Cardiac fibroblast (primary cell): ENCODE measurements at regions not wholly inside any gene's neighbourhood (a gene's known extent, or its start where the extent isn't known, plus 50 kb on each side); places are given as distances from the start of the nearest gene placed in this dataset.

Experiments used
- DNase-seq, 2 donors: peaks; one replicate each; pipeline versions ENCODE4 v3.0.0 to v3.0.0-alpha.2; 2010; ENCODE audit warnings: low read depth in 2 of 2
- H3K4me3 ChIP-seq, 2 donors: replicated peaks in 1 of 2; 1 replicate in 1 of 2; 2 replicates in 1 of 2; pipeline ENCODE4 v1.5.1; 2011; ENCODE audit warnings: low read depth in 2 of 2, low read length in 2 of 2, mild to moderate bottlenecking in 2 of 2, moderate library complexity in 1 of 2
- TF ChIP-seq, protein P1 (sequence below): IDR thresholded peaks from one replicate; pipeline ENCODE4 v1.5.1; 2011; ENCODE audit warnings: low read depth, mild to moderate bottlenecking, low read length, inconsistent platforms

DNA sequence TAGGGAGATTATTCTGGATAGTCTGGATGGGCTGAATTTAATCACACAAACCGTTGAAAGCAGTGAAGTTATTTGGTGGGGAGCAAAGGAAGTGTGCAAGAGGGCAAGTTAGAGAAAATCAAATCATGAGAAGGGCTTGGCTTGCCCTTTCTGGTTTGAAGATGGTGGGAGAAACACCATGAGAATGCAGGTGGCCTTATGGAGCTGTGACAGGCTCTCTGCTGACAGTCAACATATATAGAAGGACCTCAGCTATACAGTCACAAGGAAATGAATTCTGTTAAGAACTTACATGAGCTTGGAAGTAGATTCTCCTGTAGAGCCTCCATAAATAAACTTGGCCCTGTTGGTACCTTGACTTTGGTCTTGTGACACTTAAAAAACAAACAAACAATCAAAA lies 72.3 kb downstream of the GMNC start:
- DNase-seq: no peak
- TF ChIP-seq, protein P1, sequence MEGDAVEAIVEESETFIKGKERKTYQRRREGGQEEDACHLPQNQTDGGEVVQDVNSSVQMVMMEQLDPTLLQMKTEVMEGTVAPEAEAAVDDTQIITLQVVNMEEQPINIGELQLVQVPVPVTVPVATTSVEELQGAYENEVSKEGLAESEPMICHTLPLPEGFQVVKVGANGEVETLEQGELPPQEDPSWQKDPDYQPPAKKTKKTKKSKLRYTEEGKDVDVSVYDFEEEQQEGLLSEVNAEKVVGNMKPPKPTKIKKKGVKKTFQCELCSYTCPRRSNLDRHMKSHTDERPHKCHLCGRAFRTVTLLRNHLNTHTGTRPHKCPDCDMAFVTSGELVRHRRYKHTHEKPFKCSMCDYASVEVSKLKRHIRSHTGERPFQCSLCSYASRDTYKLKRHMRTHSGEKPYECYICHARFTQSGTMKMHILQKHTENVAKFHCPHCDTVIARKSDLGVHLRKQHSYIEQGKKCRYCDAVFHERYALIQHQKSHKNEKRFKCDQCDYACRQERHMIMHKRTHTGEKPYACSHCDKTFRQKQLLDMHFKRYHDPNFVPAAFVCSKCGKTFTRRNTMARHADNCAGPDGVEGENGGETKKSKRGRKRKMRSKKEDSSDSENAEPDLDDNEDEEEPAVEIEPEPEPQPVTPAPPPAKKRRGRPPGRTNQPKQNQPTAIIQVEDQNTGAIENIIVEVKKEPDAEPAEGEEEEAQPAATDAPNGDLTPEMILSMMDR: no peak
- no peak overlapping the region for H3K4me3 ChIP-seq

DNA sequence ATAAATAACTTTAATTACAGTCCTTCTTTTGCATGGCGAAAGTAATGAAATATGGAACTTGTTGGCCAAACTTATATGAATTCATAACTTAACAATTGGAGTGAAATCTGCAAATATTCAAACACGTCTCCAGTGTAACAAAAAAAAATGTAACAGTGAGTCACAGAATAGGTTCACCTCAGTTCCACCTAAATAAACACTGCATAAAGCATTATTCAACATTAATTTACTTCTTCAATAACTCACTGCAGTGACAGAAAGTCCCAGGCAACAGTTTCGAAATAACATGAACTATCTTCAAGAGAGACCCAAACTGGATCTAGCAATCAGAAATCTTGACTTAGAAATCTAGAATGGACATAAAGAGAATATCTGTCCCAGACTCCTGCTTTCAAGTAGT lies 75.6 kb downstream of the GMNC start:
- no peak overlapping the region for H3K4me3 ChIP-seq
- TF ChIP-seq, protein P1: no peak
- DNase-seq: no peak

DNA sequence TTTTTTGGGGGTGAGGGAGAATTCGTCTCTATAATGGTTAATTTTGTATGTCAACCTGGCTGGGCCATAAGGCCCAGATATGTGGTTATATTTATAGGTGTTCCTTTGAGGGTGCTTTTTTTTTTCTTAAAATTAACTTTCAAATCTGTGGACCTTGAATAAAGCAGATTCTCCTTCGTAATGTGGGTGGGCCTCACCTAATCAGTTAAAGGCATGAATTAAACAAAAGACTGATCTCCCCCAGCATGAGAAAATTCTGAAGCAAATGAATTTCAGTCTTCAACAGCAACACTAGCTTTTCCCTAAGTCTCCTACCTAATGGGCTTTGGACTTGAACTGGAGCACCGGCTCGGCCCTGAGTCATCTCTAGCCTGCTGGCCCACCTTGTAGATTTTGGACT lies 77.4 kb downstream of the GMNC start:
- no peak for DNase-seq
- TF ChIP-seq, protein P1: no peak
- H3K4me3 ChIP-seq: no peak overlapping the region

DNA sequence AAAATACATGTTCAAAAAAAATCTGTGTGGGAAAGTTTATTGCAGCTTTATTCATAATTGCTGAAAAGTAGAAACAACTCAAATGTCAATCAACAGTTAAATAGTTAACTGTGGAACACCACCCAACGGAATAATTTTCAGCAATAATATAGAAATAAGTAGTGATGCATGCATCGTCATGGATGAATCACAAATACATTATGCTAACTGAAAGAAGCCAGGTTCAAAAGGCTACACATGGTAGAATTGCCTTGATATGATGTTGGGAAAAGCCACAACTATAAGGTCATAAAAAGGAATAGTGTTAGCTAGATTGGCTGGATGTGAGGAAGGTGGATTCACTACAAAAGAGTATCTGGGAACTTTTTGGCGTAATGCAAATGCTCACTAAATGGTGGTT lies 82.0 kb downstream of the GMNC start:
- TF ChIP-seq, protein P1: no peak
- H3K4me3 ChIP-seq: no peak overlapping the region
- DNase-seq: peak in 1 of 2 donors; percentile 2

DNA sequence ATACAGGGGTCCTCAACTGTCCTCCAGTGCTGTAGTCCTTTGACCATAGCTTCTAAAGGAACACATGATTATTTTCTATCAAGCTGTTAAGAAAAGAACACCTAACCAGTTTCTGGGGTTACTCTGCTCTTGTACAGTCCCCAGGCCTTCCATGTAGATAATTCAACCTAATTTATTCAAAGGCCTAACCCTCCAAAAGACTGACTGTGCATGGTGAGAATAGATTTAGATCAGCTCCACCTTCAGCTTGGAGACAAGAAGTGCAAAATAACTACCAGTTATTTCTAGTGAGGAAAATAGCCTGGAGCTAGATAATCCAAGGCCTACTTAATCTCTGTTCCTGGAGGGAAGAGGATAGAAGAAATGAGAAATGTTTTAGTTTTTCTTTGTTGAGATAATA lies 87.9 kb downstream of the GMNC start:
- TF ChIP-seq, protein P1: no peak
- no peak for DNase-seq
- H3K4me3 ChIP-seq: no peak overlapping the region

DNA sequence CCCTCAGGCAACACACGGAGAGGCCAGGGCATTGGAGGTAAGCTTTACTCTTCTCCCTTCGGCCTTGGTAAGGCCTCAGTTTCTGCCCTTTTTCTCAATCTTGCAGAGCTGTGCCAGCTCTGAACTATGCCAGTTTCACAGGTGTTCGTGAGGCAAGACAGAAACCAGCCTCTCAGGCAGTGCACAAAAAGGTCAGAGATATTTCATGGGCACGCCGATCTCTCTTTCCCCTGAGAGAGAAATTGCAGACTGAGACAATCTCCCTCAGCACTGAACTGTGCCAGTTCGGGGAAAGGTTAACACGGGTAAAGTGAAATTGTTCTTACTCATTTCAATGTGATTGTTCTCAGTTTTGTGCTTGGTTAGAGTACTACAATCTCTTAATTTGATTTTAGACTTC lies 88.5 kb downstream of the GMNC start:
- DNase-seq: no peak
- TF ChIP-seq, protein P1: no peak
- no peak overlapping the region for H3K4me3 ChIP-seq

DNA sequence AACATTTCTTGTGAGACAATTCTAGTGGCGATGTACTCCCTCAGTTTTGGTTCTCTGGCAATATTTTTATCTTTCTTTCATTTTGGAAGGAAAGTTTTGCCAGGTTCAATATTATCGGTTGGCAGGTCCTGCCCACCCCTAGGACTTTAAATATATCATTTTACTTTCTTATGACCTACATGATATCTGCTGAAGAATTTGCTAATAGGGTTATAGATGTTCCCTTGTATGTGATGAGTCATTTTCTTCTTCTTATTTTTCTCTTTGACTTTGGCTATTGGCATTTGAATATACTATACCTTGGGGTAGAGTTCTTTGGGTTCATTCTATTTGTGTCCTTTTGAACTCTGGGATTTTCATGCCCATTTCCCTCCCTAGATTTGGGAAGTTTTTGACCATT lies 89.7 kb downstream of the GMNC start:
- no peak overlapping the region for H3K4me3 ChIP-seq
- no peak for DNase-seq
- TF ChIP-seq, protein P1: no peak
